ENCODE measurements at regions not wholly inside any gene's neighbourhood (a gene's known extent, or its start where the extent isn't known, plus 50 kb on each side); places are given as distances from the start of the nearest gene placed in this dataset.

DNA sequence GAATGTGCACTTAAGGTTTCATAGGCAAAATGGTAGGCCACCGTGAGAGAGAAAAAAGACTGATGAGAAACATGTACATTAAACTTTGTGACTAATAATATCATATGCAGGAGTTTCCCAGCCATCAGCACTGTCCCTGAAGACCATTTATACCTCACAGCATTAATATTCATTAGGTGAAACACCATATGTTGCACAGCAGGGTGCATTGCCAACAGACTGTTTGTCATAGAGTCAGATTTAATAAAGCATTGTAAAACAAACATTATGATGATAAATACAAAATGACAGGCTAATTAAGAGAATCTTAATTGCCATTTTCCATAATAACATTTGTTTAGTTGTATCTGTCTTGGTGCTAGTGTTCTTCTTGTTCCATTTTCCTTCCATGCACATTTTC, 578.3 kb downstream of the EPHA3 start:
- intact Hi-C loops (cut with micrococcal nuclease) = no loop called here
- Histone ChIP-seq H3K27me3 (ENCODE audit: low read depth) (no peaks in the 10 kb centered on the region), H3K9me3 (replicated peaks) (no peaks in the 10 kb centered on the region), H3K27ac (replicated peaks) (no peak overlapping the region), H3K36me3 (no peaks in the 10 kb centered on the region), H3K4me1 (no peaks in the 10 kb centered on the region), H3K4me3 (no peak overlapping the region)
- DNase-seq = no peak
- TF ChIP-seq, protein P1, sequence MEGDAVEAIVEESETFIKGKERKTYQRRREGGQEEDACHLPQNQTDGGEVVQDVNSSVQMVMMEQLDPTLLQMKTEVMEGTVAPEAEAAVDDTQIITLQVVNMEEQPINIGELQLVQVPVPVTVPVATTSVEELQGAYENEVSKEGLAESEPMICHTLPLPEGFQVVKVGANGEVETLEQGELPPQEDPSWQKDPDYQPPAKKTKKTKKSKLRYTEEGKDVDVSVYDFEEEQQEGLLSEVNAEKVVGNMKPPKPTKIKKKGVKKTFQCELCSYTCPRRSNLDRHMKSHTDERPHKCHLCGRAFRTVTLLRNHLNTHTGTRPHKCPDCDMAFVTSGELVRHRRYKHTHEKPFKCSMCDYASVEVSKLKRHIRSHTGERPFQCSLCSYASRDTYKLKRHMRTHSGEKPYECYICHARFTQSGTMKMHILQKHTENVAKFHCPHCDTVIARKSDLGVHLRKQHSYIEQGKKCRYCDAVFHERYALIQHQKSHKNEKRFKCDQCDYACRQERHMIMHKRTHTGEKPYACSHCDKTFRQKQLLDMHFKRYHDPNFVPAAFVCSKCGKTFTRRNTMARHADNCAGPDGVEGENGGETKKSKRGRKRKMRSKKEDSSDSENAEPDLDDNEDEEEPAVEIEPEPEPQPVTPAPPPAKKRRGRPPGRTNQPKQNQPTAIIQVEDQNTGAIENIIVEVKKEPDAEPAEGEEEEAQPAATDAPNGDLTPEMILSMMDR (IDR thresholded peaks at IDR 0.05; ENCODE audit: borderline replicate concordance) = no peak

DNA sequence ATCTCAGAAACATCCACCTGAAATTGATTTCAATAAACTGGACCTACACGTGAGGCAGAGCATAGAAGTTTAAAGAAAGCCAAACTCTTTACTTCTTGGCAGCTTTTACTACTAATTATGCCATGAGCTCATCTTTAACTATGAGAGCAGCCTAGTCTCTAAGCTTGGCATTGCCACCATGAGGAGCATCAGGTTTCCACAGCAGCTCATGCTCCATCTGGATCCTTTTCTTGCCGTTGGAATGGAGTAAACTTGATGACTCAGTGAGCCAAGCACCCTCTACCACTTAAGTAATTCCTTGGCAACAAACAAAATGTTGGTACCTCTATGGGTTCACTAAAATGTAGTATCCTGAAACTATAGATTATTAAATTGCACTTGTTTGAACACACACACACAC, 583.2 kb downstream of the EPHA3 start:
- Histone ChIP-seq H3K36me3 (no peaks in the 10 kb centered on the region), H3K9me3 (replicated peaks) (no peaks in the 10 kb centered on the region), H3K4me1 (peaks cover 3% of the 10 kb centered on the region), H3K4me3 (no peak overlapping the region), H3K27me3 (ENCODE audit: low read depth) (no peaks in the 10 kb centered on the region), H3K27ac (replicated peaks) (no peak overlapping the region)
- intact Hi-C loops (cut with micrococcal nuclease) = no loop called here
- no peak for DNase-seq
- TF ChIP-seq, protein P1 (IDR thresholded peaks at IDR 0.05; ENCODE audit: borderline replicate concordance) = no peak

DNA sequence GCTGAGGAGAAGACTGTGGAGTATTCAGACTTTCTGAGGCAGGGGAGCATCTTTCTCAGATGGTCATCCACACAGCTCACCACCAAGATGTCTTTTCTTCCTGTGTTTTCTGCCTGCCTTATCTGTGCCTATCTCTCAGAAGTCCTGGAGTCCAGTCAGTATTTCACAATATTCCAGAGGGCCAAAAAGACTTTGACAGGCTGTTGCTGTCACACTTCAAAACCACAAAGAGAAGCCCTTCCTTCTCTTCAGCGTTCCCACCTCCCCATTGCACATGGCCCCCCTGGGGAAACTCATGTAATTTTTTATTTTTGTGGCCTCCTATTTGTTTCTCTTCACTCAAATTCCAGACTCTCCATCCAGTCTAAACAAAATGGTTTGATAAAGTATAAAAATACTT, 585.2 kb downstream of the EPHA3 start:
- Histone ChIP-seq H3K27ac (replicated peaks) (no peak overlapping the region), H3K9me3 (replicated peaks) (no peaks in the 10 kb centered on the region), H3K4me3 (no peak overlapping the region), H3K4me1 (peaks cover 3% of the 10 kb centered on the region), H3K36me3 (no peaks in the 10 kb centered on the region), H3K27me3 (ENCODE audit: low read depth) (no peaks in the 10 kb centered on the region)
- TF ChIP-seq, protein P1 (IDR thresholded peaks at IDR 0.05; ENCODE audit: borderline replicate concordance) = no peak
- no peak for DNase-seq
- intact Hi-C loops (cut with micrococcal nuclease) = no loop called here

DNA sequence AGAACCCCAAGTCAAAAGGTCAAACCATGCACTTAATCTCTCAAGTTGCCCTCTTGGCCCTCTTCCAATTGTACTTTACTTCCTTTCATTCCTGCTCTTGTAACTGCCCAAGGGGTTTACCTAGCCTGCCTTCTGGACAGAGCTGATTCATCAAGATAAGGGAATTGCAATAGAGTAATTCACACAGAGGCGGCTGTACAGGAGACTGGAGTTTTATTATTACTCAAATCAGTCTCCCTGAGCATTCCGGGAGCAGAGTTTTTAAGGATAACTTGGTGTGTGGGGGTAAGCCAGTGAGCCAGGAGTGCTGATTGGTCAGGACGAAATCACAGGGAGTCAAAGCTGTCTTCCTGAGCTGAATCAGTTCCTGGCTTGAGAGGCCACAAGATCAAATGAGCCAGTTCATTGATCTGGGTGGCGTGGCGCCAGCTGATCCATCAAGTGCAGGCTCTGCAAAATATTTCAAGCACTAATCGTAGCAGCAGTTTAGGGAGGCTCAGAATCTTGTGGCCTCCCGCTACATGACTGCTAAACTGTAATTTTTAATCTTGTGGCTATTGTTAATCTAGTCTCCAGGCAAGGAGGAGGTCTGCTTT, 590.0 kb downstream of the EPHA3 start:
- H3K4me1 ChIP-seq = peaks cover 3% of the 10 kb centered on the region
- H3K36me3 ChIP-seq = no peaks in the 10 kb centered on the region
- H3K4me3 ChIP-seq = no peak overlapping the region
- H3K27ac ChIP-seq (replicated peaks) = no peak overlapping the region
- intact Hi-C loops (cut with micrococcal nuclease) = no loop called here
- TF ChIP-seq, protein P1 (IDR thresholded peaks at IDR 0.05; ENCODE audit: borderline replicate concordance) = no peak
- H3K9me3 ChIP-seq (replicated peaks) = no peaks in the 10 kb centered on the region
- no peak for DNase-seq
- no peaks in the 10 kb centered on the region for H3K27me3 ChIP-seq (ENCODE audit: low read depth)

DNA sequence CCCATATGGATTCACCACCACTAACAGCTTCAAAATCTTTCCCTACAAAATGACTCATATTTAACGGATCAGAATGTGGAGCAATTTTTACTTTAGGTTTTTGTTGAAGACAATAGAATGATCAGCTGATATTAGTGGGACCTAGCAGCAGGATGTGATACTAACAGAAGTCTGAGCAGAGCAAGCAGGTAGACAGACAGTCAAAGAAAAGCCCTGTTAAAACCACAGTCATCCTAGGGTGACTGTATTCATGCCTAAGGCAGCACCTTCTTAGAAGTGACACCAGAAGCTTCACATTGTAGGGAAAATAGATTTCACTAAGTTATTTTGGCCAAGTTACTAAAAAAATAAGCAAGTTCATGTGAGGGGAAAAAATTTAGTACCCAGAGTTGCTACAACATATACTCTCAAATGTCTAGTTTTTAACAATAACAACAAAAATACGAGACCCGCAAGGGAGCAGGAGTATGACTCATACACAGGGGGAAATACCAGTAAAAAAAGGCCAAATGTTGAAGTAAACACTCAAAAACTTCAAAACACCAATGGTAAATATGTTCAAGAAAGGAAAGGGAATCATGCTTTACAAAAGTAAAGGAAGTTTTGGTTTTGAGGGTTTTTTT, 590.9 kb downstream of the EPHA3 start:
- no peaks in the 10 kb centered on the region for H3K36me3 ChIP-seq
- no peak overlapping the region for H3K27ac ChIP-seq (replicated peaks)
- no peak overlapping the region for H3K4me3 ChIP-seq
- TF ChIP-seq, protein P1 (IDR thresholded peaks at IDR 0.05; ENCODE audit: borderline replicate concordance) = no peak
- no peaks in the 10 kb centered on the region for H3K27me3 ChIP-seq (ENCODE audit: low read depth)
- H3K9me3 ChIP-seq (replicated peaks) = no peaks in the 10 kb centered on the region
- H3K4me1 ChIP-seq = peaks cover under 1% of the 10 kb centered on the region
- intact Hi-C loops (cut with micrococcal nuclease) = no loop called here
- DNase-seq = no peak

All from left ventricle myocardium inferior (tissue), 1 donor.